ENCODE measurements at regions not wholly inside any gene's neighbourhood (a gene's known extent, or its start where the extent isn't known, plus 50 kb on each side); places are given as distances from the start of the nearest gene placed in this dataset.

- no peak for TF ChIP-seq CTCF (IDR thresholded peaks at IDR 0.05)
- no peak for TF ChIP-seq POLR2A (IDR thresholded peaks at IDR 0.05)
- 0 to 70% (median 39%) methylated on average over 1 of the region's 1 CpG for WGBS, 4 donors
- ATAC-seq (no peak), DNase-seq (no peak)
- no peak overlapping the region for H3K27ac ChIP-seq
- H3K9me3 ChIP-seq: peaks cover 0 to 9% (median 0%) of the 10 kb centered on the region in 12 donors
- intact Hi-C loops (cut with DNase I): no loop called here
- H3K4me3 ChIP-seq: no peak overlapping the region
- no peaks in the 10 kb centered on the region for H3K27me3 ChIP-seq
- H3K4me1 ChIP-seq: no peaks in the 10 kb centered on the region
- no peaks in the 10 kb centered on the region for H3K36me3 ChIP-seq
Measured at GRCh38 chr7:8322667-8323066, 60.7 kb upstream of the ICA1 start.

- WGBS, 4 donors: 89 to 91% (median 90%) methylated on average over 1 of the region's 1 CpG
- H3K9me3 ChIP-seq: peaks cover 0 to under 1% (median 0%) of the 10 kb centered on the region in 12 donors
- ATAC-seq (no peak), DNase-seq (no peak)
- H3K4me3 ChIP-seq: no peak overlapping the region
- no peak overlapping the region for H3K27ac ChIP-seq
- H3K36me3 ChIP-seq: no peaks in the 10 kb centered on the region
- H3K4me1 ChIP-seq: no peaks in the 10 kb centered on the region
- H3K27me3 ChIP-seq: no peaks in the 10 kb centered on the region
- TF ChIP-seq POLR2A (IDR thresholded peaks at IDR 0.05) (no peak), CTCF (IDR thresholded peaks at IDR 0.05) (no peak)
- intact Hi-C loops (cut with DNase I): no loop called here
Measured at GRCh38 chr7:8325067-8325466, 63.1 kb upstream of the ICA1 start.

- ATAC-seq (no peak), DNase-seq (no peak)
- no peaks in the 10 kb centered on the region for H3K36me3 ChIP-seq
- WGBS, 4 donors: 83 to 95% (median 93%) methylated on average over 3 of the region's 3 CpGs
- no peak overlapping the region for H3K27ac ChIP-seq
- intact Hi-C loops (cut with DNase I): no loop called here
- no peaks in the 10 kb centered on the region for H3K4me1 ChIP-seq
- no peaks in the 10 kb centered on the region for H3K27me3 ChIP-seq
- H3K4me3 ChIP-seq: no peak overlapping the region
- no peaks in the 10 kb centered on the region for H3K9me3 ChIP-seq
- TF ChIP-seq CTCF (IDR thresholded peaks at IDR 0.05) (no peak), POLR2A (IDR thresholded peaks at IDR 0.05) (no peak)
Measured at GRCh38 chr7:8327199-8327598, 65.2 kb upstream of the ICA1 start.

- no peak for DNase-seq
- Histone ChIP-seq H3K27ac (no peak overlapping the region), H3K4me3 (no peak overlapping the region), H3K9me3 (no peaks in the 10 kb centered on the region), H3K36me3 (no peaks in the 10 kb centered on the region), H3K4me1 (no peaks in the 10 kb centered on the region), H3K27me3 (no peaks in the 10 kb centered on the region)
- intact Hi-C loops (cut with DNase I): no loop called here
- TF ChIP-seq POLR2A (IDR thresholded peaks at IDR 0.05) (no peak), CTCF (IDR thresholded peaks at IDR 0.05) (no peak)
- ATAC-seq: no peak
Measured at GRCh38 chr7:8338206-8338605, 76.2 kb upstream of the ICA1 start.

All from heart left ventricle (tissue), 16 donors.